ENCODE measurements at regions not wholly inside any gene's neighbourhood (a gene's known extent, or its start where the extent isn't known, plus 50 kb on each side); places are given as distances from the start of the nearest gene placed in this dataset.

DNA sequence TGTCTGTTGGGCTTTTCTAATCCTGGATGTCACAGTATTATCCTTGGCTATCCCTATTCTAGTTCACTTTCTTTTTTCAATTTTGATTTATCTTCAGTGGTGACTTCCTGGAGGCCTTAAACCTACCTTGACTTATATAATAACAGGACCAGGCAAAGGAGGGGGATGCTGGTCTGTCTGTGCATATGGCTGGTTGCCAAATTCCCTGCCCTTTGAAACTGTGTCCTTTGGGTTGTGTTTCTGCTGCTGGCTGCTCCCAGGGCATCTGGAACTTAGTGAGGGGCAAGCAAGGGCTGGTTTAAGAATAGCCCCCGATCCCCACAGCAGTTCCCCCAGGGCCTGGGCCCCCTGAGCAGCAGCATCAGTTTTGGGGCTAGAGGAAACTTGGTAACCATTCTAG, 96.0 kb upstream of the MAX start:
- Histone ChIP-seq H3K27me3 (ENCODE audit: insufficient read depth) (no peaks in the 10 kb centered on the region), H3K79me2 (replicated peaks; ENCODE audit: insufficient read depth) (no peaks in the 10 kb centered on the region), H2AFZ (no peak overlapping the region), H3K4me2 (no peak overlapping the region), H3K9me2 (ENCODE audit: insufficient read depth) (peaks cover 4% of the 10 kb centered on the region), H3K4me1 (ENCODE audit: insufficient read depth) (no peaks in the 10 kb centered on the region), H3F3A (replicated peaks; ENCODE audit: low read depth) (no peaks in the 10 kb centered on the region), H4K20me1 (replicated peaks; ENCODE audit: insufficient read depth) (no peaks in the 10 kb centered on the region), H3K36me3 (ENCODE audit: insufficient read depth) (no peaks in the 10 kb centered on the region), H3K4me3 (no peak overlapping the region), H3K27ac (ENCODE audit: low read depth) (no peak overlapping the region)
- Mint-ChIP-seq H3K27me3 (ENCODE audit: insufficient read depth, low read depth, poor library complexity) (peaks cover 2% of the 10 kb centered on the region), H3K27ac (no peak overlapping the region), H3K36me3 (ENCODE audit: low read depth) (0 out of 3 replicates have a peak, but pooled peaks cover 2% of the 10 kb centered on the region), H3K9me3 (peaks cover 5% of the 10 kb centered on the region; the same call in 2 of the 3 replicates), H3K4me1 (no peaks in the 10 kb centered on the region), H3K4me3 (no peak overlapping the region)
- DNase-seq (ENCODE audit: low spot score) (no peak), ATAC-seq (no peak)
- no peak for TF ChIP-seq ZNF331 (CRISPR knock-in tag; IDR thresholded peaks at IDR 0.05; ENCODE audit: low read depth)
- no peak for TF ChIP-seq JUNB (IDR thresholded peaks at IDR 0.05; ENCODE audit: unreplicated experiment)
- TF ChIP-seq, protein P1, sequence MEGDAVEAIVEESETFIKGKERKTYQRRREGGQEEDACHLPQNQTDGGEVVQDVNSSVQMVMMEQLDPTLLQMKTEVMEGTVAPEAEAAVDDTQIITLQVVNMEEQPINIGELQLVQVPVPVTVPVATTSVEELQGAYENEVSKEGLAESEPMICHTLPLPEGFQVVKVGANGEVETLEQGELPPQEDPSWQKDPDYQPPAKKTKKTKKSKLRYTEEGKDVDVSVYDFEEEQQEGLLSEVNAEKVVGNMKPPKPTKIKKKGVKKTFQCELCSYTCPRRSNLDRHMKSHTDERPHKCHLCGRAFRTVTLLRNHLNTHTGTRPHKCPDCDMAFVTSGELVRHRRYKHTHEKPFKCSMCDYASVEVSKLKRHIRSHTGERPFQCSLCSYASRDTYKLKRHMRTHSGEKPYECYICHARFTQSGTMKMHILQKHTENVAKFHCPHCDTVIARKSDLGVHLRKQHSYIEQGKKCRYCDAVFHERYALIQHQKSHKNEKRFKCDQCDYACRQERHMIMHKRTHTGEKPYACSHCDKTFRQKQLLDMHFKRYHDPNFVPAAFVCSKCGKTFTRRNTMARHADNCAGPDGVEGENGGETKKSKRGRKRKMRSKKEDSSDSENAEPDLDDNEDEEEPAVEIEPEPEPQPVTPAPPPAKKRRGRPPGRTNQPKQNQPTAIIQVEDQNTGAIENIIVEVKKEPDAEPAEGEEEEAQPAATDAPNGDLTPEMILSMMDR (conservative IDR thresholded peaks at IDR 0.05; ENCODE audit: low read depth in 2 of 2) = no peak
- no peak for TF ChIP-seq ZNF114 (CRISPR knock-in tag; IDR thresholded peaks at IDR 0.05)
- TF ChIP-seq, protein P2, sequence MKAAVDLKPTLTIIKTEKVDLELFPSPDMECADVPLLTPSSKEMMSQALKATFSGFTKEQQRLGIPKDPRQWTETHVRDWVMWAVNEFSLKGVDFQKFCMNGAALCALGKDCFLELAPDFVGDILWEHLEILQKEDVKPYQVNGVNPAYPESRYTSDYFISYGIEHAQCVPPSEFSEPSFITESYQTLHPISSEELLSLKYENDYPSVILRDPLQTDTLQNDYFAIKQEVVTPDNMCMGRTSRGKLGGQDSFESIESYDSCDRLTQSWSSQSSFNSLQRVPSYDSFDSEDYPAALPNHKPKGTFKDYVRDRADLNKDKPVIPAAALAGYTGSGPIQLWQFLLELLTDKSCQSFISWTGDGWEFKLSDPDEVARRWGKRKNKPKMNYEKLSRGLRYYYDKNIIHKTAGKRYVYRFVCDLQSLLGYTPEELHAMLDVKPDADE (IDR thresholded peaks at IDR 0.05) = no peak
- no peak for TF ChIP-seq EZH2phosphoT487 (IDR thresholded peaks at IDR 0.05; ENCODE audit: unreplicated experiment)
- no peak for TF ChIP-seq STAT1 (IDR thresholded peaks at IDR 0.05; ENCODE audit: unreplicated experiment)
- TF ChIP-seq EZH2 (IDR thresholded peaks at IDR 0.05; ENCODE audit: low read depth, unreplicated experiment) = no peak
- TF ChIP-seq CREB1 (CRISPR knock-in tag; IDR thresholded peaks at IDR 0.05; ENCODE audit: low read depth) = no peak
- TF ChIP-seq, protein P3, sequence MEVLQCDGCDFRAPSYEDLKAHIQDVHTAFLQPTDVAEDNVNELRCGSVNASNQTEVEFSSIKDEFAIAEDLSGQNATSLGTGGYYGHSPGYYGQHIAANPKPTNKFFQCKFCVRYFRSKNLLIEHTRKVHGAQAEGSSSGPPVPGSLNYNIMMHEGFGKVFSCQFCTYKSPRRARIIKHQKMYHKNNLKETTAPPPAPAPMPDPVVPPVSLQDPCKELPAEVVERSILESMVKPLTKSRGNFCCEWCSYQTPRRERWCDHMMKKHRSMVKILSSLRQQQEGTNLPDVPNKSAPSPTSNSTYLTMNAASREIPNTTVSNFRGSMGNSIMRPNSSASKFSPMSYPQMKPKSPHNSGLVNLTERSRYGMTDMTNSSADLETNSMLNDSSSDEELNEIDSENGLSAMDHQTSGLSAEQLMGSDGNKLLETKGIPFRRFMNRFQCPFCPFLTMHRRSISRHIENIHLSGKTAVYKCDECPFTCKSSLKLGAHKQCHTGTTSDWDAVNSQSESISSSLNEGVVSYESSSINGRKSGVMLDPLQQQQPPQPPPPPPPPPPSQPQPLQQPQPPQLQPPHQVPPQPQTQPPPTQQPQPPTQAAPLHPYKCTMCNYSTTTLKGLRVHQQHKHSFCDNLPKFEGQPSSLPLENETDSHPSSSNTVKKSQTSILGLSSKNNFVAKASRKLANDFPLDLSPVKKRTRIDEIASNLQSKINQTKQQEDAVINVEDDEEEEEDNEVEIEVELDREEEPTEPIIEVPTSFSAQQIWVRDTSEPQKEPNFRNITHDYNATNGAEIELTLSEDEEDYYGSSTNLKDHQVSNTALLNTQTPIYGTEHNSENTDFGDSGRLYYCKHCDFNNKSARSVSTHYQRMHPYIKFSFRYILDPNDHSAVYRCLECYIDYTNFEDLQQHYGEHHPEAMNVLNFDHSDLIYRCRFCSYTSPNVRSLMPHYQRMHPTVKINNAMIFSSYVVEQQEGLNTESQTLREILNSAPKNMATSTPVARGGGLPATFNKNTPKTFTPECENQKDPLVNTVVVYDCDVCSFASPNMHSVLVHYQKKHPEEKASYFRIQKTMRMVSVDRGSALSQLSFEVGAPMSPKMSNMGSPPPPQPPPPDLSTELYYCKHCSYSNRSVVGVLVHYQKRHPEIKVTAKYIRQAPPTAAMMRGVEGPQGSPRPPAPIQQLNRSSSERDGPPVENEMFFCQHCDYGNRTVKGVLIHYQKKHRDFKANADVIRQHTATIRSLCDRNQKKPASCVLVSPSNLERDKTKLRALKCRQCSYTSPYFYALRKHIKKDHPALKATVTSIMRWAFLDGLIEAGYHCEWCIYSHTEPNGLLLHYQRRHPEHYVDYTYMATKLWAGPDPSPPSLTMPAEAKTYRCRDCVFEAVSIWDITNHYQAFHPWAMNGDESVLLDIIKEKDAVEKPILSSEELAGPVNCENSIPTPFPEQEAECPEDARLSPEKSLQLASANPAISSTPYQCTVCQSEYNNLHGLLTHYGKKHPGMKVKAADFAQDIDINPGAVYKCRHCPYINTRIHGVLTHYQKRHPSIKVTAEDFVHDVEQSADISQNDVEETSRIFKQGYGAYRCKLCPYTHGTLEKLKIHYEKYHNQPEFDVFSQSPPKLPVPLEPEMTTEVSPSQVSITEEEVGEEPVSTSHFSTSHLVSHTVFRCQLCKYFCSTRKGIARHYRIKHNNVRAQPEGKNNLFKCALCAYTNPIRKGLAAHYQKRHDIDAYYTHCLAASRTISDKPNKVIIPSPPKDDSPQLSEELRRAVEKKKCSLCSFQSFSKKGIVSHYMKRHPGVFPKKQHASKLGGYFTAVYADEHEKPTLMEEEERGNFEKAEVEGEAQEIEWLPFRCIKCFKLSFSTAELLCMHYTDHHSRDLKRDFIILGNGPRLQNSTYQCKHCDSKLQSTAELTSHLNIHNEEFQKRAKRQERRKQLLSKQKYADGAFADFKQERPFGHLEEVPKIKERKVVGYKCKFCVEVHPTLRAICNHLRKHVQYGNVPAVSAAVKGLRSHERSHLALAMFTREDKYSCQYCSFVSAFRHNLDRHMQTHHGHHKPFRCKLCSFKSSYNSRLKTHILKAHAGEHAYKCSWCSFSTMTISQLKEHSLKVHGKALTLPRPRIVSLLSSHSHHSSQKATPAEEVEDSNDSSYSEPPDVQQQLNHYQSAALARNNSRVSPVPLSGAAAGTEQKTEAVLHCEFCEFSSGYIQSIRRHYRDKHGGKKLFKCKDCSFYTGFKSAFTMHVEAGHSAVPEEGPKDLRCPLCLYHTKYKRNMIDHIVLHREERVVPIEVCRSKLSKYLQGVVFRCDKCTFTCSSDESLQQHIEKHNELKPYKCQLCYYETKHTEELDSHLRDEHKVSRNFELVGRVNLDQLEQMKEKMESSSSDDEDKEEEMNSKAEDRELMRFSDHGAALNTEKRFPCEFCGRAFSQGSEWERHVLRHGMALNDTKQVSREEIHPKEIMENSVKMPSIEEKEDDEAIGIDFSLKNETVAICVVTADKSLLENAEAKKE (CRISPR knock-in tag; IDR thresholded peaks at IDR 0.05) = no peak
- no peak for TF ChIP-seq POLR2AphosphoS5 (IDR thresholded peaks at IDR 0.05; ENCODE audit: low read depth)
- TF ChIP-seq NANOG (IDR thresholded peaks at IDR 0.05; ENCODE audit: borderline replicate concordance) = no peak
- TF ChIP-seq, protein P4, sequence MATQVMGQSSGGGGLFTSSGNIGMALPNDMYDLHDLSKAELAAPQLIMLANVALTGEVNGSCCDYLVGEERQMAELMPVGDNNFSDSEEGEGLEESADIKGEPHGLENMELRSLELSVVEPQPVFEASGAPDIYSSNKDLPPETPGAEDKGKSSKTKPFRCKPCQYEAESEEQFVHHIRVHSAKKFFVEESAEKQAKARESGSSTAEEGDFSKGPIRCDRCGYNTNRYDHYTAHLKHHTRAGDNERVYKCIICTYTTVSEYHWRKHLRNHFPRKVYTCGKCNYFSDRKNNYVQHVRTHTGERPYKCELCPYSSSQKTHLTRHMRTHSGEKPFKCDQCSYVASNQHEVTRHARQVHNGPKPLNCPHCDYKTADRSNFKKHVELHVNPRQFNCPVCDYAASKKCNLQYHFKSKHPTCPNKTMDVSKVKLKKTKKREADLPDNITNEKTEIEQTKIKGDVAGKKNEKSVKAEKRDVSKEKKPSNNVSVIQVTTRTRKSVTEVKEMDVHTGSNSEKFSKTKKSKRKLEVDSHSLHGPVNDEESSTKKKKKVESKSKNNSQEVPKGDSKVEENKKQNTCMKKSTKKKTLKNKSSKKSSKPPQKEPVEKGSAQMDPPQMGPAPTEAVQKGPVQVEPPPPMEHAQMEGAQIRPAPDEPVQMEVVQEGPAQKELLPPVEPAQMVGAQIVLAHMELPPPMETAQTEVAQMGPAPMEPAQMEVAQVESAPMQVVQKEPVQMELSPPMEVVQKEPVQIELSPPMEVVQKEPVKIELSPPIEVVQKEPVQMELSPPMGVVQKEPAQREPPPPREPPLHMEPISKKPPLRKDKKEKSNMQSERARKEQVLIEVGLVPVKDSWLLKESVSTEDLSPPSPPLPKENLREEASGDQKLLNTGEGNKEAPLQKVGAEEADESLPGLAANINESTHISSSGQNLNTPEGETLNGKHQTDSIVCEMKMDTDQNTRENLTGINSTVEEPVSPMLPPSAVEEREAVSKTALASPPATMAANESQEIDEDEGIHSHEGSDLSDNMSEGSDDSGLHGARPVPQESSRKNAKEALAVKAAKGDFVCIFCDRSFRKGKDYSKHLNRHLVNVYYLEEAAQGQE (IDR thresholded peaks at IDR 0.05; ENCODE audit: unreplicated experiment) = no peak

All from GM23338 (cell line).